K562 (cell line): ENCODE measurements at regions not wholly inside any gene's neighbourhood (a gene's known extent, or its start where the extent isn't known, plus 50 kb on each side); places are given as distances from the start of the nearest gene placed in this dataset.

Experiments used
- ATAC-seq: fragments of 200-7000 bp; cut with Tn5 transposase; 3 replicates; pipeline ENCODE4 v1.9.1; 2020; ENCODE audit warnings: moderate library complexity
- BruUV-seq: library from RNA; stranded (reverse); fragments of 400-500 nt; replicated peaks from 2 replicates; lab custom pipeline; 2021; lab: Mats Ljungman, UMichigan
- CTCF ChIA-PET: fragments of 300-600 bp; formaldehyde crosslinking; extraction: SDS; loops from one replicate; lab custom pipeline; 2021; ENCODE audit warnings: low intra/inter-chr PET ratio; lab: Yijun Ruan, JAX
- POLR2A ChIA-PET: fragments of 300-600, 350-650 bp; sonication (Branson Sonifier 250); formaldehyde crosslinking; extraction: SDS; loops from one replicate; lab custom pipeline; 2021; ENCODE audit warnings: antibody characterized with exemption, inconsistent platforms; lab: Yijun Ruan, JAX
- DNase-seq, 4 experiments: peaks; one replicate each; pipeline versions ENCODE4 v3.0.0 to v3.0.0-alpha.2; 2011 to 2018; ENCODE audit warnings: low spot score in 3 of 4, mixed read lengths in 3 of 4; ENCODE audit errors: extremely low read depth in 1 of 4
- FAIRE-seq: peaks from 2 replicates; lab custom pipeline; 2011; peaks lifted over from hg19 to GRCh38; lab: Jason Lieb, UNC
- H2AFZ ChIP-seq: 2 replicates; pipeline ENCODE4 v1.6.0; 2011; ENCODE audit warnings: low read depth, low read length, control low read depth, inconsistent platforms
- H3K27ac ChIP-seq: fragments of 200-600 bp; 3 replicates; pipeline ENCODE4 v1.8.0; 2011; ENCODE audit warnings: low read depth, mild to moderate bottlenecking, control low read depth, inconsistent platforms, low read length, moderate library complexity, mixed read lengths; ENCODE audit errors: extremely low read depth
- H3K27me3 ChIP-seq, 2 experiments: fragments of 300-600 bp in 1 of 2; 2 replicates in 1 of 2; 3 replicates in 1 of 2; pipeline versions ENCODE4 v1.6.0 to v1.8.0; 2011; ENCODE audit warnings: inconsistent platforms in 2 of 2, low read length in 2 of 2, mild to moderate bottlenecking in 1 of 2, mixed read lengths in 1 of 2, moderate library complexity in 1 of 2; ENCODE audit not compliant: control insufficient read depth in 2 of 2, insufficient read depth in 2 of 2
- H3K36me3 ChIP-seq: fragments of 300-600 bp; 3 replicates; pipeline ENCODE4 v1.8.0; 2011; ENCODE audit warnings: mild to moderate bottlenecking, low read length, inconsistent platforms; ENCODE audit not compliant: control insufficient read depth, insufficient read depth
- H3K4me1 ChIP-seq, 2 experiments: fragments of 200-600 bp in 1 of 2; replicated peaks in 1 of 2; 2 replicates in 1 of 2; 3 replicates in 1 of 2; pipeline versions ENCODE4 v1.5.1 to v1.8.0; 2011; ENCODE audit warnings: inconsistent platforms in 2 of 2, low read length in 2 of 2, mild to moderate bottlenecking in 1 of 2, mixed read lengths in 1 of 2, moderate library complexity in 1 of 2; ENCODE audit not compliant: control insufficient read depth in 2 of 2, insufficient read depth in 2 of 2
- H3K4me2 ChIP-seq: 2 replicates; pipeline ENCODE4 v1.6.1; 2011; ENCODE audit warnings: low read length, control low read depth, inconsistent platforms, mixed read lengths; ENCODE audit not compliant: insufficient read depth
- H3K4me3 ChIP-seq: fragments of 200-600 bp; sonication (generic), shearing (Covaris generic); 2 replicates; pipeline ENCODE4 v1.5.1; 2016; ENCODE audit warnings: control low read depth, inconsistent platforms
- H3K79me2 ChIP-seq: fragments of 200-600 bp; 3 replicates; pipeline ENCODE4 v1.8.0; 2011; ENCODE audit warnings: low read length, inconsistent platforms; ENCODE audit not compliant: control insufficient read depth, insufficient read depth
- H3K9ac ChIP-seq, 2 experiments: 2 replicates each; pipeline versions ENCODE4 v1.6.0 to v1.6.1; 2011; ENCODE audit warnings: low read depth in 2 of 2, low read length in 2 of 2, control low read depth in 1 of 2, inconsistent platforms in 1 of 2, mild to moderate bottlenecking in 1 of 2, mixed read lengths in 1 of 2; ENCODE audit not compliant: insufficient read depth in 1 of 2
- H3K9me1 ChIP-seq: one replicate; pipeline ENCODE4 v1.6.0; 2011; ENCODE audit warnings: inconsistent platforms, mild to moderate bottlenecking, low read length, moderate library complexity; ENCODE audit not compliant: control insufficient read depth, insufficient read depth
- H3K9me3 ChIP-seq: replicated peaks from 2 replicates; pipeline ENCODE4 v1.5.1; 2011; ENCODE audit warnings: low read depth, low read length, inconsistent platforms; ENCODE audit not compliant: control insufficient read depth, insufficient read depth
- H4K20me1 ChIP-seq: replicated peaks from 2 replicates; pipeline ENCODE4 v1.6.1; 2011; ENCODE audit warnings: low read length, inconsistent platforms, mixed read lengths; ENCODE audit not compliant: control insufficient read depth, insufficient read depth
- BCLAF1 ChIP-seq, 2 experiments: fragments of 450-650 bp in 1 of 2; IDR thresholded peaks; 2 replicates each; pipeline ENCODE4 v1.6.1; 2011 to 2017; ENCODE audit warnings: low read depth in 2 of 2, antibody characterized with exemption in 1 of 2, borderline replicate concordance in 1 of 2, low read length in 1 of 2, mild to moderate bottlenecking in 1 of 2, mixed read lengths in 1 of 2; ENCODE audit not compliant: control insufficient read depth in 1 of 2
- CXXC5 ChIP-seq: fragments of 250-450 bp; sonication (Bioruptor Pico); IDR thresholded peaks from 2 replicates; pipeline ENCODE4 v1.8.0; 2022; ENCODE audit warnings: inconsistent platforms, mild to moderate bottlenecking, moderate library complexity
- ELF4 ChIP-seq: fragments of 450-650 bp; formaldehyde crosslinking; IDR thresholded peaks from 2 replicates; pipeline ENCODE4 v1.4.0; 2022; ENCODE audit warnings: missing genetic modification characterization
- KDM5B ChIP-seq: fragments of 200-600 bp; sonication (generic); IDR thresholded peaks from 2 replicates; pipeline ENCODE4 v1.6.1; 2012; ENCODE audit warnings: low read depth, mild to moderate bottlenecking, moderate library complexity, low read length, control low read depth, inconsistent platforms; ENCODE audit not compliant: insufficient replicate concordance
- MEF2A ChIP-seq: IDR thresholded peaks from 2 replicates; pipeline ENCODE4 v1.6.1; 2011; ENCODE audit warnings: low read depth, mild to moderate bottlenecking, low read length, moderate library complexity; ENCODE audit not compliant: control insufficient read depth
- MEF2D ChIP-seq: conservative IDR thresholded peaks from 2 replicates; pipeline ENCODE4 v1.6.1; 2016; ENCODE audit warnings: low read depth, missing genetic modification characterization, missing compliant biosample characterization
- RCOR1 ChIP-seq, 2 experiments: IDR thresholded peaks; 2 replicates each; pipeline ENCODE4 v1.6.1; 2012; ENCODE audit warnings: low read depth in 2 of 2, low read length in 2 of 2, borderline replicate concordance in 1 of 2, improper control_type of control experiment in 1 of 2
- ZNF174 ChIP-seq: fragments of 250-450 bp; sonication (Bioruptor Pico); IDR thresholded peaks from 2 replicates; pipeline ENCODE4 v1.4.0; 2020; ENCODE audit warnings: mild to moderate bottlenecking
- ZNF512 ChIP-seq: IDR thresholded peaks from 2 replicates; pipeline ENCODE4 v1.6.1; 2016; ENCODE audit warnings: missing genetic modification characterization, missing compliant biosample characterization
- WGBS: fragments of 100-300 bp; shearing (Covaris generic); methylation state at CpG from one replicate; pipeline ENCODE4 v1.1.6; 2016; ENCODE audit warnings: low coverage, mixed read lengths; ENCODE audit not compliant: insufficient coverage; ENCODE audit errors: missing lambda C conversion rate; 5-methylcytosine and 5-hydroxymethylcytosine counted together
- in situ Hi-C: fragments of 300-500 bp; cut with MboI; formaldehyde crosslinking; loops from 4 replicates; pipeline ENCODE4 v1.15.0; 2018; ENCODE audit warnings: inconsistent platforms, mixed read lengths
- intact Hi-C: fragments of 100-400 bp; cut with micrococcal nuclease; formaldehyde crosslinking; loops from 2 replicates; pipeline ENCODE4 v1.14.2; 2022

- no peak for TF ChIP-seq ZNF512 (tag)
Measured at GRCh38 chr10:62732841-62733653, 71.5 kb upstream of the ADO start (continued).

GRCh38 chr10:62733654-62734293, 70.7 kb upstream of the ADO start:
- H4K20me1 ChIP-seq = no peaks in the 10 kb centered on the region
- ATAC-seq (no peak), FAIRE-seq (no peak), DNase-seq (no peak)
- no TSS peak for BruUV-seq
- H2AFZ ChIP-seq = no peak overlapping the region
- H3K4me3 ChIP-seq = no peak overlapping the region
- intact Hi-C loops = loop anchor here (10.0 kb wide), 1 partner anchor 421 kb away; no protein-coding TSS in a partner anchor
- 0% methylated on average over 4 of the region's 4 CpGs for WGBS
- CTCF ChIA-PET = no interaction called here
- no peak overlapping the region for H3K4me2 ChIP-seq
- POLR2A ChIA-PET = no interaction called here
- no peak overlapping the region for H3K27ac ChIP-seq
- no peak for TF ChIP-seq MEF2D (tag)
- no peak for TF ChIP-seq BCLAF1 (IDR thresholded peaks at IDR 0.05; ENCODE audit: borderline replicate concordance in 1 of 2, control insufficient read depth in 1 of 2, low read depth in 2 of 2, low read length in 1 of 2)
- no peak for TF ChIP-seq ELF4 (CRISPR knock-in tag)
- TF ChIP-seq ZNF174 (CRISPR knock-in tag) = no peak
- no peak for TF ChIP-seq CXXC5 (CRISPR knock-in tag)
- TF ChIP-seq KDM5B = no peak
- TF ChIP-seq MEF2A = no peak
- TF ChIP-seq RCOR1 (IDR thresholded peaks at IDR 0.05; ENCODE audit: borderline replicate concordance in 1 of 2, low read depth in 2 of 2, low read length in 2 of 2) = no peak
- no peaks in the 10 kb centered on the region for H3K9me1 ChIP-seq
- no peaks in the 10 kb centered on the region for H3K27me3 ChIP-seq
- in situ Hi-C loops = no loop called here
- peaks cover 2 to 14% of the 10 kb centered on the region in 2 experiments; a peak in 4 of 5 replicates for H3K4me1 ChIP-seq
- no peak overlapping the region for H3K9ac ChIP-seq
- H3K9me3 ChIP-seq = no peaks in the 10 kb centered on the region
- no peaks in the 10 kb centered on the region for H3K36me3 ChIP-seq
- no peaks in the 10 kb centered on the region for H3K79me2 ChIP-seq
